ENCODE measurements at regions not wholly inside any gene's neighbourhood (a gene's known extent, or its start where the extent isn't known, plus 50 kb on each side); places are given as distances from the start of the nearest gene placed in this dataset.
"Not testable (repeated sequence)": the region's sequence is repeated elsewhere in the genome, so short reads cannot be mapped to it uniquely, and the experiment has no call there.

DNA sequence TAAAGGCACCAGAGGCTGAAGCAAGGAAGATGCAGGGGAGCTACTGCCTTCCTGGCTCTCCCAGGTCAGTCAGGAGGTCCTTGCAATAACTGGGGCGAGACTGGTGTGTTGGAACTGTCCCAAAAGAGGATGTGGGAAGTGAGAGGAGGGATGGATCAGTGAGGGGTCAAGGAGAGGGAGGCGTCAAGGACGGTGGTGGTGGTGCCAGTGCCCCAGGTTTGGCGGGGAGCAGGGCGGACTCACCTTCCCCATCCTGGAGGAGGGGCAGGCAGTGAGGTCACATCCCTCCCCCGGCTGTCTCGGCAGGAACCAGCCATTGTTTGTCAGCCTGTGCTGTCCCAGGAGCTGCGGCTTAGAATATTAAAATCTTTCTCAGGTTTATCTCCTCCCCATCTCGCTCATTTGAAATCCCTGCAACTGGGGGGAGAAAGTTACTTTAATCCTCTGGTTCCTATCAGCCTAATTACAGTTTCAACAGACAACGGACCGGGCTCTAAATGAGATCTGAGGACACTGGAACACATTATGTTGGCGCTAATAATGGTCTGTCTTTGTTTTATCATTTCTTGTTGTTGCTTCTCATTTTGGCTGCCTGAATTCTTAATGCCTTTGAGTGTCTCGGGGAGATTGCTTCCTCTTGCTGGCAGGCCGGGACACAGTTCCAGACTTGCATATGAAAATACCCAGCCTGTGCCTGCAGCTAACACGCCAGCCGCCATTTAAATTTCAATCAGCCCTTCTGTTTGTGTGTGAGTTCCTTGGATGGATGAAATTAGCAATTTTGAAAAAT is 387.5 kb downstream of the RPS24 start:
- DNase-seq, result no peak

DNA sequence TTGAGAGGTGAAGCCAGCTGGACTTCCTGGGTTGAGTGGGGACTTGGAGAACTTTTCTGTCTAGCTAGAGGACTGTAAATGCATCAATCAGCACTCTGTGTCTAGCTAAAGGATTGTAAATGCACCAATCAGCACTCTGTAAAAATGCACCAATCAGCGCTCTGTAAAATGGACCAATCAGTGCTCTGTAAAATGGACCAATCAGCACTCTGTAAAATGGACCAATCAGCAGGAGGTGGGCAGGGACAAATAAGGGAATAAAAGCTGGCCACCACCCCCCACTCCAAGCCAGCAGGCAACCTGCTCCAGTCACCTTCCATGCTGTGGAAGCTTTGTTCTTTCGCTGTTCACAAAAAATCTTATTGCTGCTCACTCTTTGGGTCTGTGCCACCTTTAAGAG is 390.4 kb downstream of the RPS24 start:
- DNase-seq, result not testable (repeated sequence)

DNA sequence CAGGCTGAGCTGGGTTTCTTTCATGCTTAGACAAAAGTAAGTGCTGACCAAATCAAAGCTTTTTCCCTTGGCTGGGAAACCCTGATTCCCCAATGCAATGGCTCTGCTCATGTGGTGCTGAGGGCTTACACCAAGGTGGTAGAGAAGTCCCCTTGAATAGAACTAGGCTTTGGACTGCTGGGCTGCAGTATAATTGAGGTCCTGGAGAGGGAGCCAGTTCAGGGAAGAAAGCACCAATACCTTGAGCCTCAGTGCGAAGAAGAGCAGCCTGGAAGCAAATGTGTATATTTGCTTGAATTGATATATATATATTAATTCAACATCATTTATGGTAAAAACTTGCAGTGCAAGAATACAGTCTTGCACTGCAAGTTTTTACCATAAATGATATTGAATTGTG is 391.1 kb downstream of the RPS24 start:
- DNase-seq, result no peak

DNA sequence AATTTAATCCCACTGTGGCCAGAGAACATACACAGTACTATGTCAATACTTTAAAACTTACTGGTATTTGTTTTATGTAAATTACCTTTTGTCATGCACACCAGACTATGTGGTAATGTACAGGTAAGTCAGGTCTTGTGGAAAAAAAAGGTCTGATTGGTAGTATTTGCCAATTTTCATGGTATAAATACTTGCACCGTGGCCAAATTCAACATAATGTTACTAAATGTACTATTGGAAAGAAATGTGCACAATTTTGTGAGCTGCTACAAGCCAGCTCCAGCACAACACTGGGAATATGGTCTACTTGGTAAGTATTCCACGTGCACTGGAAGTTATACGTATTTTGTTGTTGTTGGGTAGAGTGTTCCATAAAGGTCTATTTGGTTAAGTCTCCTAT is 392.5 kb downstream of the RPS24 start:
- no peak for DNase-seq

GRCh38 chr10:78427497-78428031 is 393.9 kb downstream of the RPS24 start:
- DNase-seq, result no peak

DNA sequence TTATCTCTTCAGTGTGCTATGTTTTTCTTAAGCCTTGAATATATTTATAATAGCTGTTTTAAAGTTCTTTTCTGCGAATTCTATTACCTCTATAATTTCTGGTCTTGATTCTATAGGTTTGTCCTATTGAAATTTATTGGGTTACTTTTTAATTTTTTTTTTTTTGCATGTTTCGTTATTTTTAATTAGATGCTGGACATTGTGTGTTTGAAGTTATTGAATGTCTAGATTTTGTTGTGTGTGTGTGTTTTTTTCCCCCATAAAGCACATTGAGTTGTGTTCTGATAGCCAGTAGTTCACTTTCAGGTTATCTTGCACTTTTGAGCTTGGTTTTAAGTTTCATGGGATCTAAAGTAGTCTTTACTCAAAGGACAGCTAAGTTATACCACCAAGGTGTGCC is 394.9 kb downstream of the RPS24 start:
- DNase-seq, result no peak

- DNase-seq, result no peak
Observed at GRCh38 chr10:78429984-78430383, 396.3 kb downstream of the RPS24 start.

- no peak for DNase-seq
Observed at GRCh38 chr10:78432583-78432982, 398.9 kb downstream of the RPS24 start.

- DNase-seq, result no peak
Observed at GRCh38 chr10:78433076-78433595, 399.5 kb downstream of the RPS24 start.

- DNase-seq, result no peak
Observed at GRCh38 chr10:78433766-78434535, 400.3 kb downstream of the RPS24 start.

DNA sequence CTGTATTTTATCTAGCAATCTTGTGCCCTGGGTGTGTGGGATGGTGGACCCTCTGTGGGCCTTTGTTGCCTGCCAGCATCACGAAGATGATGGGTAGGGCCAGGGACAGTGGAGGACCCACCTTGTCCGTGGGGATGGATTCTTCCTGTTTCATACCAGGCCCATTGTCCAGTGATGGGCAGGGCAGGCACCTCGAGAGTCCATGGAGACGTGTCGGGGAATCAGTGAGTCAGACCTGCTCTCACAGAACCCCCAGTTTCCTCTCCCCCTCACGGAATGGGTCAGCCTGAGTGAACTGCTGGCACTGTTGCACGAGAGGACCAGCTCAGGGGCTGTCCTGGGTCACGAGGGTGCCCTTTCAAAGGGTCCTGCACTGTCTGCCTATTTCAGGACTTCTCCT is 401.2 kb downstream of the RPS24 start:
- no peak for DNase-seq

- no peak for DNase-seq
Observed at GRCh38 chr10:78435484-78436221, 402.0 kb downstream of the RPS24 start.

- DNase-seq, result no peak
Observed at GRCh38 chr10:78436222-78436573, 402.5 kb downstream of the RPS24 start.

- DNase-seq, result no peak
Observed at GRCh38 chr10:78436706-78437406, 403.2 kb downstream of the RPS24 start.

DNA sequence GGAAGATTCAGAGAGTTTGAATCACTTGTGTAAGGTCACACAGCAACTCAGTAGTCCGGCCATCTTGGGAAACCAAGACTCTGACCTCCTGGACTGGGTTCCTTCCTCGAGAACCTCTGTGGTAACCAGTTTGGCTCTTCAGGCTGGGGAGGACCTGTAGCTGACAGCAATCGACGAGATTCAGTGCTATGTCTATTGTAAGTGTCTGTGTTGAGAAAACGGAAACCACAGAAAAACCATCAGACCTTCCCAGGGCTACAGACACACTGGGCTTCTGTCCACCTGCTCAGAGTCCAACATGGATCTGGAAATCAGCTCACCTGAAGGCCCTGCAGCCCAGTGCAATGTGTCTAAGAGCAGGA is 403.7 kb downstream of the RPS24 start:
- DNase-seq, result no peak

DNA sequence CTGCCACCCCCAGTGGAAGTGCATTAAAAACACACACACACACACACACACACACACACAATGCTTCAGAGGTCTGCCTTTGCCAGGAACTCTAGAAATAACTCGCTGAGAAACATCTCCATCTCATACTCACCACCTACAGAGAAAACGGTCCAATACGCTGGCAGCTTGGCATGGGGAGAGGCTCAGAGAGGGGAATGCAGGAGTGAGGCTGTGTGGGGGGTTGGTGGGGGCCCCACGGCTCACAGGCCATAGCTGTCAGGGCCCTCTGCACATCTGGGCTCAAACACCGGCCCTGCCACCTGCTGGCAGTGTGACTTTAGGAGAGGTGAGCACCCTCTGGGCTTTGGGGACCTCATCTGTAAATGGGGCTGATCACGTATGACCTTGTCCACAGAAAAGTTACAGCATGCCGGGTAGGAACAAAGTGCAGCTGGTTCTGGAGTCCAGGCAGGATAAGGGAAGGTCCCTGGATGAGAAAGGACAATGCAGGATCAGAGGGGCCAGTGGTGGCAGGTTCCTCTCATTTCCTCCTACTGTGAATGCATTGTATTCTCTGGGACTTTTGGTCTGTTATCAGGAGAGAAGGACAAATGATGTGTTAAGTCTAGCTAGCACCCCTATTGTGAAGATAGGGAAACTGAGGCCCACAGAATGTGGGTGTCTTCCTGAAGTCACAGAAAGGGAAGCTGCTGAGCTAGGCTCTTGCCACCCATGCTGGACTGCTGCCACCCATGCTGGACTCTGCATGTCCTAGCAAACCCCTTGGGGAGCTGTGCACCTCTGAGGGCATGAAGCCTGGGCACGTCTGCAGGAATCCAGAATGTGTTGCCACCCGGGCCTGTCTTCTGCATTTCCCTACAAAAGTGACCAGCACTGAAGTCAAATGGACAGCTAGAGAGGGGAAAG is 404.6 kb downstream of the RPS24 start:
- DNase-seq, result no peak

GRCh38 chr10:78438907-78439809 is 405.5 kb downstream of the RPS24 start:
- no peak for DNase-seq

- no peak for DNase-seq
Observed at GRCh38 chr10:78441010-78441409, 407.3 kb downstream of the RPS24 start.

DNA sequence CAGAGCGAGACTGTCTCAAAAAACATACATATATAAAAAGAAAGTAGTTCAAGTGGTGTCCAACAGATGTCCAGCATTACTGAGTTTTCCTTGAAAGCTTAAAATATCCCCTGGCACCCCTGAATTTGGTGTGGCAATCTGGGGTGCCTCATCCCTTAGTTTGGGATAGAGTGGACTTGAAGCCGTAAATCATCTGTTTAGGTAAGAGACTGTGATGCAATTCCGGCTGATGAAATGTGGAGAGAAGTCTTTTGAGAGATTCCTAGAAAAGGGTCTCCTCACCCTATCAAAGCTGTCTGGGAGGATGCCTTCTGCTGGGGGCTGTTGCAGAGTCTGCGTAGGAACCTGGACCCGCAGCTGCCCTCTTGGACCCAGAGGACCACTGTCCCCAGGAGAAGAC is 408.0 kb downstream of the RPS24 start:
- no peak for DNase-seq

- no peak for DNase-seq
Observed at GRCh38 chr10:78442836-78443550, 409.3 kb downstream of the RPS24 start.

All from CD4-positive, alpha-beta T cell treated with Interferon gamma for 1 hour (primary cell).